GM21786 (cell line): ENCODE measurements at regions not wholly inside any gene's neighbourhood (a gene's known extent, or its start where the extent isn't known, plus 50 kb on each side); places are given as distances from the start of the nearest gene placed in this dataset.

ENCODE experiments used
- ATAC-seq: cut with Tn5 transposase; IDR thresholded peaks from one replicate; pipeline ENCODE4 v1.9.1; 2021; ENCODE audit not compliant: unreplicated experiment

DNA sequence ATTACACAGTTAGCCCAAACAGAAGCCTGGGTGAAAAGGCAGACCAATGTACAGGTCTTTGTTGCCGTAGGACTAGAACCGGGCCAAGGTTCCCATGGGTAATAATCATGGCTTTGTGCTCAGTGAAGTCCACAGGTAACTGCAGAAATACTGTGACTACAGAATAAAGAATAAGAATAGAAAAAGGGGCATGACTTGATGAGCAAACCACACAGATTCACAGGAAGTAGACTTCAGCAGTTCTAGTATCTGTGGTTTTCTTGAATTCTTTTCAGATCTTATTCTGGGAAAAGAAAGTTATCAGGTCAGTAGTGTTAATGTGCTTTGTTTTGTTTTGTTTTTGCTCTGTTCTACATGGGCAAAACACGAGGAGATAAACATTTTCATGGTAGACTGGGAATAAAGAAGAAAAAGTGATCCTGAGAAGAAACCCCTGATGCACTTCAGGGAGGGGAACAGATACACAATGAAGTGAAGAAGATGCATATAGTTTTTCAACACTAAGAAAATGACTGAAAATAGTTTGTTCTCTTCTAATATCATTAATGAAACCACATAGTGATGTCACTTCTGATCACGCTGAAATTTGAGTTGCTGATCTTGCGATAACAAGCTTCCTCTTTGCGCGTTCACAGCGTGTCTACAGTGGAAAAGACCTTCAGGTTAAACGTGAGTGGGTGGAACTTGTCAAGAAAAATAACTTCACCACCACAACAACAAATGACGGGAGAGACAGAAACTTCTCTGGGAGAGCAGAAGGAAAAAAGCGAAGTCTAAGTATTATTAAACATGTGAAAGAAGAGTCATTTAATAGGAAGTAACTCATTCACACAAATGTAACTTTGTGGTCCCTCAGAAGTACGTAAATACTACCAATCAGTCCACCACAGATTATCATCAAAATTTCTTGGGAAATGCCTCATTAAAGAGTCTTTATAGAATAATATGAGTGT is 315.8 kb upstream of the SATB1 start:
- peak; percentile 86 for ATAC-seq

DNA sequence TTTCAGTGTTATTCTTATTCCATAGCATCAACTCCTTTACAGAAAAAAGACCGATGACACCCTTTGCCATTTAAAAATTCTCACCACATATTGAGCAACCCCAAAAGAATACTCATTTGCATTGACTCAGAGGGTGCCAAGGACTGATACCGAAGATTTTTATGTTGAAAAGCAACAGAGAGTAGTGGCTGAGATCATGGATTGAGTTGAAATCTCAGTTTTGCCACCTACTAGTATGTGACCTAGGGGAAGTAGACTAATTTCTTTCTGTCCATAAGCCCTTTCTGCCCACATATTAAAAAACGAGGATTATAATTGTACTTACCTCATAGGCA is 313.9 kb upstream of the SATB1 start:
- peak; percentile 17 for ATAC-seq

DNA sequence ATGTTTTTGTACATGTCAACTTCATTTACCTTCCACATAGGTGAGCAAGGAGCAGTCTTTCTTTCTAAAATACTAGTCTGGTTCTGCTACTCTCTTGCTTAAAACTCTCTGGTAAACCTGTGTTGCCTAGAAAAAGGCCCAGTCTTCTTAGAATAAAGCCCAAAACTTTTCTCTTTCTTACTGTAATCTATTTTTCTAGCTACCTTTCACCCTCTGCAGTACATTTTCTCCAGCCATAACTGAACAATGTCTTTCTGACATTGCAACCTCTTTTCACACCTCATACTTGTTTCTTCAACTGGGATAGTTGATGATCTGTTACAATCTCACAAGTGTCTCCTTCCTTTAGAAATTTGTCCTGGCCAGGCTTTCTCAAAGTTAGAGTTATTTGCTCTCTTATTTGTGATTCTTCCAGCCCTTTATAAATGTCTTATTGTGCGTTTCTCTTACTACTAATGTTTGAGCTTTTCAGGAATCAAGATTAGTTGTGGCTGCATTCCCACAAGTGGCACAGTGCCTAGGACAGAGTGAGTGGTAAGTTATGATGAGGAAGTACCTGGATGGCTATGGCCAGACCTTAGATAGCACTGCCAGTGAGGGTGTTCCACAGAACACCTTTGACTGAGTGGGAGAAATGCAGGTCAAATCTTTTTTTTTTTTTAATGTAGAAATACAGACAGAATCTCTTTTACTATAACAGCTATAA is 313.4 kb upstream of the SATB1 start:
- no peak for ATAC-seq

DNA sequence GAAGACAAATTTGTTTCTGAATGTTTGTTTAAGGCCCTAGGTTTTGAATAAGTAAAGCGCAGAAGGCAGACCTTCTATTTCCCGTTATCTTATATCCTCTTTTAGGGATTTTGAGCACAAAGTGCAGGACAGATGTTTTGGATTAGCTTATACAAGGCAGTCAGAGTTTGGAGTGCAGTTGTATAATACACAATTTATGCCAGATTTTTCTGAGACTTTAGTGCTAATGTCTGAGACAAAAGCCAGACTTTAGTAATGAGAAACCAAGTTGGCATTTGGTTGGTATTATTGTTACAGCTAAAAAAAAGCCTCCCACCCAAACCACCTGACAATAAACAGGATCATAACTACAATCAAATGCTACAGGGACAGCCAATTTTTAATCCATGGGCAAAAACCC is 309.9 kb upstream of the SATB1 start:
- ATAC-seq: no peak

DNA sequence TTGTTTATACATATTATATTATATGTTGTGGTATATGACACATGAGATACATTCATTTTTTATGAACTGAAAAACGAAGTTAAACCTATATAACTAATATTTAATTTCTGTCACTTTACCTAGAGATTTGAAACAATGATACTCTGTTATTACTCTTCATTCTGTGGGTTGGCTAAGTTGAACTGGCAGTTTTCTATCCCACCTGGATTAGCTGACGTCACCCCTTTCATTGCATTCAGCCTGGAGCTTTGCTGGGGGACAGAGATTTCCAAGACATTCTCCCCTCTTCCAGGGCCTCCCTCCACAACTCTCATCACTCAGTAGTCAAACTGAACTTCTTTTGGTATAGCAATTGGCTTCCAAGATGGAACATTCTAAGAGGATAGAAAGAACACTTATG is 309.2 kb upstream of the SATB1 start:
- no peak for ATAC-seq

DNA sequence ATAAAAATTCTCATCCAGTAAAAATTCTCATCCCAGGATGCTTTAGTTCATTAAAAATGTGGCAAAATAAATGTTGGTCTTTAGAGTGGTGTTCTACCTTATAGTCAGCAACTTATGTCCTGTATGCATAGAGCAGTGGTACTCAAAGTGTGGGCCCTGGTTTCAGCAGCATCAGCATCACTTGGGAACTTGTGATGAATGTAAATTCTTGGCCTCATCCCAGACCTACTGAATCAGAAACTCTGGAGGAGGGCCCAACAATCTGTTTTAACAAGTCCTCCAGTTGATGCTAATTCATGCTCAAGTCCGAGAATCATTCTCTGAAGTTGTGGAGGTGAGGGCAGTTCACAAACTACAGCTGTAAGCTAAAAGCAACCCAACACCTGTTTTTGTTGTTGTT is 307.3 kb upstream of the SATB1 start:
- no peak for ATAC-seq

DNA sequence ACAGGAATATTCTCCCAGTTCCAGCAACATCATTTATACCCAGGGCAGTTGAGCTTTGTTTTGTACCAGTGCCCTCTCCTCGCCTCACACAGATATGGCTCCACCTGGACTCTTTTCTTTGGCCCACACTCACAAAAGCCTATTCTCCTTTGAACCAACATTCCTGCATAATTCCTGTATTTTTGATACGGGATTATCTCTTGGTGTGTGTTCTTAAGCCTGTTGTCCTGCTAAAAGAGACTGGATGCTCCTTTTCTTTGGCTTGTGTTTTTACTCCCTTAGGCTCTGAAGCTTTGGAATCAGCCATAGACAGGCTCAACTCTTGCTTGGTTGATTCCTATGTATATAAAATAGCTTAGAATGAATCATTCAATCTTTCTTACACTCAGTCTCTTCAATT is 305.4 kb upstream of the SATB1 start:
- ATAC-seq: no peak

DNA sequence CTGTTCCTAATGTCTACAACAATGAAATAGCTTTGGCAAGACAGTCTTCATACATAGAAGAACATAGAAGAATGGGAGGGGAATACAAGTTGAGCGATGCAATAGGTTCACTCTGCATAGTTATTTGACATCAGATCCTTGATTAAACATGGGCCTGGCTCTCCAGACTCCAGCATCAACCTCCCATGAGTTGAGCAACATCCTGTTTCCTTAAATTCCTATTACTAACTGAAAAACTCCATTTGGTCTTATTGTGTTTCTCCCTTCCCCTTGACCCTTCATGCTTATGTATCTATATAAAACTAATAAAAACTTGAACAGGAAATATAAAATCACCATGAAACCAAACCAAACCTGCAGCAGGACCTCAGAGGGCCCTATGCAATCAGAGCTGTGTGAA is 304.5 kb upstream of the SATB1 start:
- no peak for ATAC-seq

DNA sequence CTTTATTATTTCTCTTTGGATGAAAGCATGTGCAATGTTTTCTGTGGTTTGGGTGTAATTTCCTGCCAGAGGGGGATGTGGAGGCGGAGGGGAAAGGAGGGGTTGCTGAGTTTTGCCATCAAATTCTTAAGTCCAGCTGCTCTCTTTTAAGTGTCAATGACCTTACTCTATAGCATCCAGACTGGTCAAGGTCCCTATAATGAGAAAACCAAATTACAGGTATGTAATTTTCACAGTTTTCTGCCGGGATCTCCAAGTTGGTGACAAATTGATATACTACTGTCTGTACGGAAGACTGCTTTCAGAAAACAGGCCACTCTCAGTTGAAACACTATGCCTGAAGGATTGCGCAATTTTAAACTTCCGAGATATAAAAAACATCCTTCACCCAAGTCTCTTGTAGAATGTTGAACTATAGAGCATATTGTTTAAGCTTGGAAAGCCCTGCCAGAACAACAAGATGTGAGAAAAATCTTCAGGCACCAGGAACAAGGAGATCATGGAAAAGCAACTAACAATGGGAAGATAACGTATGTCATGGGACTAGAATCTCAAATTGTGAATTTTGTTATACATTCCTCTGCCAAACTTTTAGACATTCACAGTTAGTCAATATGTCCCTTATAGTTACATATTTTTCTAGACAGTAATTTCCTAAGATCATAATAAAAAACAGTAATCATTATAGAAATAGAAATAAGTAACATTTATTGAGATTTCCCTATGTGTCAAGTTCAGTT is 300.7 kb upstream of the SATB1 start:
- ATAC-seq: no peak

DNA sequence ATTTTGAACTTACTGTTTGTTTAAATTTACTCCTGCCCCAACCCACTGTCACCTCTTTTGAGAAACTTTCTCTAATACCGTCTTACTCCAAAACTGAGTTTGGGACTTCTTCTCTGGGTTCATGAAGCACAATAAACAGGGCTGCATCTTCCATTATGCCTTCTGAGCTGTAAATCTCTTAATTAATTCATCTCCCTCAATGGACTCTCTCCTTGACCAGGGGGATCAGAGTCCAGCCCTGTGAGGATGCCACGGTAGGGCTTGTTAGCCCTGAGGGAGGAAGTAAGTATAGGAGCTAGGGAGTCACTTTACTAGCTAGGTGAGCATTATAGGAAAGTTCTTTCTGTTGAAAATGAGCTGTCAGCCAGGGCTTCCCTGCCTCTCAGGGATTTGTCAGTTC is 299.3 kb upstream of the SATB1 start:
- no peak for ATAC-seq

DNA sequence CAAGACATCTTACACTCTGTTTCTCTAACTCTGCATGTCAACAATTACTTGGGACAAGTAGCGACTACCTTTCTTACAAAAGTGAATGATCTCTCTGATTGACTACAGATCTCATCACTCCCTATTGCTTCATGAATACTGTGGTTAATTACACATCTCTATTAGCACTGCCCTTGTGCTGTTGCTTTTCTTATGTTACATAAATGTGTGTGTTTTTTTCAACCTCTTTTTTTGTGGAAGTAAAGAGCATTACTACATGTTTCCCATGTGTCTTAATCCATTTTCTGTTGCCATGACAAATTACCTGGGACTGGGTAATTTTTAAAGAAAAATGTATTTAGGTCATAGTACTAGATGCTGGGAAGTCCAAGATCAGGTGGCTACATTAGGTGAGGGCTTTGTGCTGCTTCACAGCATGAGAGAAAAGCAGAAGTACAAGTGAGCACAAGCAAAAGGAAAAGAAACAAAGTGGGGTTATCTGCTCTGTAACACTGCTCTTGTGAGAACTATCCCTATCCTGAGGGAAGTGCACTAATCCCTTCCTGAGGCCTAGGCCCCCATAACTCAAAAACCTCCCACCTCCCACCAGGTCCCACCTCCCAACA is 298.2 kb upstream of the SATB1 start:
- no peak for ATAC-seq

DNA sequence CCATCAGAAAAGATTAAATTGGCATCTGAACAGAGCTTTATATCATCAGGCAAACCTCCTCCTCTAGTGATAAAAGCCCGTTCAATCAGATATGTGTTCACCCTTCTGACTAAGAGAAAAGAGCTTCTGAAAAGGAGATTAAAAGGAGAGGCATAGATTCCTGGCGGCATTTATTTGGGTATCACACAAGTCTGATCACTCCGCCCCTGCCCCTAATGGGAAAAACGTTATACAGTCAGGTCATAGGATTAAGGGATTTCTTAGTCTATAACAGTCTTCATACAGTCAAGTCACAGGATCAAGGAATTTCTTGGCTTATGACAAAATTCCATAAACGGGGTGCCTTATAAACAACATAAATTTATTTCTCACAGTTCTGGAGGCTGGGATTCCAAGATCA is 295.4 kb upstream of the SATB1 start:
- no peak for ATAC-seq

DNA sequence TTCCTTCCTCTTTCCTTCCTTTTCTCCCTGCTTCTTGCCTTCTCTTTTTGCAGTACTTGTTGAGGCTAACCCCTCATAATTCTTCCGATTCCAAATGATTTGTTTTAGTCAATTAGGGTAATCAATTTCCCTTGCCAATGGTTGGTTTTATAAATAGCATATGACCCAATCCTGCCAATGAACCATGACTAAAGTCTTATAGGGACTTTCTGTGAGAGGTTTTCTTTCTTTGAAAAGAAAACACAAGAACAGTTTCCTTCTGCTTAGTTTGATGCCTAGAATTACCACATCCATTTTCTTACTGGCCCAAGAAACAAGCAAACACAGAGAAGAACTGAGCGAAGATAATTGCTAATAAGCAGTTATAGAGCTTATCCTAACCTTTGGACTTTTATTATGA is 292.5 kb upstream of the SATB1 start:
- no peak for ATAC-seq

DNA sequence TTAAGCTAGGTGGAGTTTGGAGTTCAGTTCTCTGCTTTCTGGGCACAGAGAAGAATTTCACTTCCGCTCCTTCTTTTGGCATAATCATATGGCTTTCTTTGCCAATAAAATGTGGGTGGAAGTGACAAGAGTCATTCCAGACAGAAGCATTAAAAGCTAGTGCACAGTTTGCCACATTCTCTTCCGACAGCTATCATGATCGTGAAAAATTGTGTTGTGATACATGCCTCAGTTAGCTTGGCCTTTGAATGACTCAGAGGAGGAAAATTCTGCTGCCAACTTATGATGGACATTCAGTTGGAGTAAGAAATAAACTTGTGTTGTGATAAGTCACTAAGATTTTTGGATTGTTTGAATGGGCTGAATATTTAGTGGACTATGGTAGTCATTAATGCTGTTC is 291.7 kb upstream of the SATB1 start:
- no peak for ATAC-seq

DNA sequence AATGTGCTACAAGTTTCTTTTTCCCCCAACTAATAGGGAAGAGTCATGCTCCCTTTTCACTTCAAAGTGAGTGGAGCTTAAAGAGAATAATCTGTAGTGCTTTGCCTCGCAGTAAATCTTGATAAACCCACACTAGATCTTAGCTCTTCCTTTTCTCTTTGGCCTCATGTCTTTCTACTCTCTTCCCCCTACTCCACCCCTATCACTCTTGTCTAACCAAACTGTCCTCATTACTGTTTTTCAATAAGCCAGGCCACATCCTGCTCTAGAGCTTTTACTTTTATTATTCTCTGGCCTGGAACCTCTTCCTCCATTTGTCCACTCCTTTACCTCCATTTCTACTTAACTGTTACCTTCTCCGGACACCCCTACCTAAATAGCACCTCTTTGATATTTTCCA is 291.0 kb upstream of the SATB1 start:
- no peak for ATAC-seq

DNA sequence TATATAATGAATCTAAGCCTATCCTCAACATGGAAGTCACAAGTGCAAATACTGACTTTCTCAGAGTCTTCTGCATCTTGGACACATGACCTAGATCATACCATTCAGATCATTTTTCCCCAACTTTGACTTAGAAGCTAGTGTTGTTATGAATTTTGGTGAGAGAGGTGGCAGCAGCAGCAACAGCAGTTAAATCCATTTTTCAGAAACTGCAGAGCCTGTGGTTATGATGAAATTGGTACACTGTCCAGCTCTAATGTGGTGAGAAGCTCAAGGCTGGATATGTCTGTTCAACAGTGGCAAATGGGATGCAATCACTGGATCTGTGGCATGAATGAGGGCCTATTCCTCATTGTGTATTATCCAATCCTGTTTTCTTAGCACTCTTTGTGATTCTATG is 290.1 kb upstream of the SATB1 start:
- ATAC-seq: no peak

DNA sequence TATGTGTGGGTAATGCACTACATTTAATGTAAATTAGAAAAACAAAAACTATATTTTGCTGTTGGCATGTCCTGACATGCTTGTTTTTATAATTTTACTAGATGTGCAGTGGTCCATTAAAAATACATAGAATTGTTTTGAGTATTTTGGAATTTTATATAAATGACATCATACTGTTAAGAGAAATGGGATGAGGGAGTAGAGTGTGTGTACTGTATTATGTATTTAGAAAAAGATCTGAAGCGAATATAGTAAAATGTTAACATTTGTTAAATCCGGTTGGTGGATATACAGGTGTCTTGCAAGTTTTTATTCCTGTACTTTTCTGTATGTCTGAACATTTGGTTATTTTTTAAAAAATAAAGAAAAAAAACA is 288.4 kb upstream of the SATB1 start:
- ATAC-seq: no peak

DNA sequence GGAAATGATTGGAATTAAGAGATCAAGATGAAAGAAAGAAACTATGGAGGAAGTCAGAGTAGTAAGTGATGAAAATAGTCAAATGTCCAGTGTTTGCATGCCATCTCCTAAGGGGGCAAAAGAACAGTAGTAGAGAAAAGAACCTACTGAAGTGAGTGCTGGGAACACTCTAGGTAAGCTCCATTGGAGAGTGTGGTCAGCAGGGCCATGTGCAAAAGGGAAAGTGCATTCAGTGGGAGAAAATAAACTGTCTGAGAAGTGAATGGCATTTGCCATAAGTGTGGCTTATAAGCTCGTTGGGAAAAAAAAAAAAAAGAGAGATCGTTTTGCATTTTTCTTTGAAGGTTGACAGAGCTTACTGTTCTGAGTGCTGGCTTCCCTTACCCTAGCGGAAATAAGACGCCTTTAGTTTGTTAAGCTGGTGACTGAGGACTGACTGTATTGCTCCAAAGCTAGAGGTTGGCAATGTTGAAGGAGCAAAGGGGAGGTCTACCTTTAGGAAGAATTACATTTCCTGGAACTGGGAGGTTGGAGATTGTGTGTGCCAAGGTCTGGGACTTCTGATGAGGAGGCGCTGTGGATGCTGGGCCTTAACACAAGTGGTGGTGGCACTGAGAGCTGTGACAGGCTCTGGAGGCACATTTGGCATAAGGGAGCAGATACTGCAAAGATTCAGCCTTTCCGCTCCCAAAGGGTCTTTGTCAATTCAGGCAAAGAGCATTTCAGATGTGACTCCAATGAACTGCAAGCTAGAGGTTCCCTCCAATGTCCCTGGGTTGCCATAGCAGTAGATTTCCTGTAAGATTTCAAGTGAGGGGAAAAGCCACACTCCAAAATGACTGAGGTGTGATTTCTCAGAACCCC is 287.8 kb upstream of the SATB1 start:
- no peak for ATAC-seq

DNA sequence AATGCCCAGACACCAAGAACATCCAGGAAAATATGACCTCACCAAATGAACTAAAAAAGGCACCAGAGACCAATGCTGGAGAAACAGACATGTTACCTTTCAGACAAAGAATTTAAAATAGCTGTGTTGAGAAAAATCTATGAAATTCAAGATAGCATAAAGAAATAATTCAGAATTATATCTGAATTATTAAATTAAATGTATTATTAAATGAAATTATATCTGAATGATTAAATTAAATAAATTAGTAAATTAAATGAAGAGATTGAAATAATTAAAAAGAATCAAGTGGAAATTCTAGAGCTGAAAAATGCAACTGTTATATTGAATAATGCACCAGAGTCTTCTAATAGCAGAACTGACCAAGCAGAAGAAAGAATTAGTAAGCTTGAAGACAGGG is 279.2 kb upstream of the SATB1 start:
- no peak for ATAC-seq

DNA sequence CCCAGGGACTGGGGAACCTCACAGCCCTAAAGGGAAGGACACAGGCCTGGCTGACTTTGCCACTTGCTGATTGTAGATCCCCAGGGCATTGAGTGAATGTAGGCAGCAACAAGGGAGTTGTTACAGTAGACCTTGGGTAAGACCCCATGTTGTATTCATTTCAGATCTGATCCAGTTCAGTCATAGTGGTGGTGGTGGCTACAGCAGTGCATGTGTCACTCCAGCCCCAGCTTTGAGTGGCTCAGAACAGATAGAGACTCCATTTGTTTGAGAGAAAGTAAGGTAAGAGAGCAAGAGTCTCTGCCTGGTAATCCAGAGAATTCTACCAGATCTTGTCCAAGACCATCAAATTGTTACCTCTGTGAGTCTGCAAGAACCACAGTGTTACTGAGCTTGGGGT is 278.7 kb upstream of the SATB1 start:
- ATAC-seq: no peak
